ENCODE measurements at regions not wholly inside any gene's neighbourhood (a gene's known extent, or its start where the extent isn't known, plus 50 kb on each side); places are given as distances from the start of the nearest gene placed in this dataset.

GRCh38 chr3:168511428-168512014 lies 415.8 kb upstream of the GOLIM4 start:
- DNase-seq (no peak), ATAC-seq (no peak)
- H3K27ac ChIP-seq, result no peak overlapping the region
- H3K4me3 ChIP-seq, result no peak overlapping the region
- H3K27me3 ChIP-seq, result no peaks in the 10 kb centered on the region
- intact Hi-C loops (cut with DNase I), result no loop called here
- no peaks in the 10 kb centered on the region for H3K4me1 ChIP-seq
- no peaks in the 10 kb centered on the region for H3K36me3 ChIP-seq
- TF ChIP-seq CTCF (IDR thresholded peaks at IDR 0.05), result peak in 1 of 2 donors; percentile 29
- no peaks in the 10 kb centered on the region for H3K9me3 ChIP-seq

- no peaks in the 10 kb centered on the region for H3K36me3 ChIP-seq
- DNase-seq (no peak), ATAC-seq (no peak)
- H3K27me3 ChIP-seq, result no peaks in the 10 kb centered on the region
- no peaks in the 10 kb centered on the region for H3K4me1 ChIP-seq
- no peak for TF ChIP-seq CTCF (IDR thresholded peaks at IDR 0.05)
- no peak overlapping the region for H3K27ac ChIP-seq
- H3K4me3 ChIP-seq, result no peak overlapping the region
- intact Hi-C loops (cut with DNase I), result no loop called here
- no peaks in the 10 kb centered on the region for H3K9me3 ChIP-seq
Observed at GRCh38 chr3:168506589-168506988, 410.9 kb upstream of the GOLIM4 start.

- no peak overlapping the region for H3K27ac ChIP-seq
- H3K4me1 ChIP-seq, result no peaks in the 10 kb centered on the region
- DNase-seq (no peak), ATAC-seq (no peak)
- H3K36me3 ChIP-seq, result no peaks in the 10 kb centered on the region
- no peaks in the 10 kb centered on the region for H3K27me3 ChIP-seq
- no peaks in the 10 kb centered on the region for H3K9me3 ChIP-seq
- no peak overlapping the region for H3K4me3 ChIP-seq
- intact Hi-C loops (cut with DNase I), result no loop called here
- TF ChIP-seq CTCF (IDR thresholded peaks at IDR 0.05), result no peak
Observed at GRCh38 chr3:168501570-168501969, 405.8 kb upstream of the GOLIM4 start.

- TF ChIP-seq CTCF (IDR thresholded peaks at IDR 0.05), result no peak
- no peaks in the 10 kb centered on the region for H3K4me1 ChIP-seq
- ATAC-seq (no peak), DNase-seq (no peak)
- intact Hi-C loops (cut with DNase I), result no loop called here
- no peak overlapping the region for H3K27ac ChIP-seq
- H3K4me3 ChIP-seq, result no peak overlapping the region
- no peaks in the 10 kb centered on the region for H3K9me3 ChIP-seq
- no peaks in the 10 kb centered on the region for H3K36me3 ChIP-seq
- no peaks in the 10 kb centered on the region for H3K27me3 ChIP-seq
Observed at GRCh38 chr3:168498194-168498593, 402.5 kb upstream of the GOLIM4 start.

GRCh38 chr3:168497741-168498140 lies 402.0 kb upstream of the GOLIM4 start:
- TF ChIP-seq CTCF (IDR thresholded peaks at IDR 0.05), result no peak
- H3K9me3 ChIP-seq, result no peaks in the 10 kb centered on the region
- DNase-seq (no peak), ATAC-seq (no peak)
- no peaks in the 10 kb centered on the region for H3K4me1 ChIP-seq
- H3K27ac ChIP-seq, result no peak overlapping the region
- intact Hi-C loops (cut with DNase I), result no loop called here
- no peak overlapping the region for H3K4me3 ChIP-seq
- H3K36me3 ChIP-seq, result no peaks in the 10 kb centered on the region
- no peaks in the 10 kb centered on the region for H3K27me3 ChIP-seq

Measured in left lung (tissue), 4 donors.